HCT116 (cell line): ENCODE measurements at regions not wholly inside any gene's neighbourhood (a gene's known extent, or its start where the extent isn't known, plus 50 kb on each side); places are given as distances from the start of the nearest gene placed in this dataset.

Experiments
- ATAC-seq: fragments of 200-7000 bp; cut with Tn5 transposase; 2 replicates; pipeline ENCODE4 v1.9.1; 2020; ENCODE audit warnings: mild to moderate bottlenecking, moderate library complexity
- BruUV-seq: library from RNA; stranded (reverse); fragments of 400-500 nt; replicated peaks from 2 replicates; lab custom pipeline; 2021; lab: Mats Ljungman, UMichigan
- CTCF ChIA-PET: fragments of 300-600 bp; sonication (Branson Sonifier 250); formaldehyde crosslinking; loops from one replicate; lab custom pipeline; 2021; ENCODE audit warnings: antibody characterized with exemption; lab: Charles Lee
- POLR2A ChIA-PET: fragments of 300-600, 350-600 bp; sonication (Branson Sonifier 250); formaldehyde crosslinking; loops from one replicate; lab custom pipeline; 2021; ENCODE audit warnings: antibody characterized with exemption; lab: Charles Lee
- RAD21 ChIA-PET, 2 experiments: fragments of 300-600 bp; sonication (Branson Sonifier 250); formaldehyde crosslinking; loops; one replicate each; lab custom pipeline; 2023; ENCODE audit warnings: low total read pairs in 2 of 2; ENCODE audit not compliant: uncharacterized antibody in 2 of 2, unreplicated experiment in 2 of 2, low non-redundant PET in 1 of 2; lab: Charles Lee
- DNase-seq: peaks from one replicate; pipeline ENCODE4 v3.0.0-alpha.2; 2010; ENCODE audit warnings: low read depth, low spot score
- H2AFZ ChIP-seq: fragments of 200-600 bp; shearing (Covaris generic), sonication (generic); 2 replicates; pipeline ENCODE4 v1.6.1; 2017; ENCODE audit warnings: low read depth, mixed run types, mixed read lengths, antibody characterized with exemption, low read length; ENCODE audit not compliant: poor library complexity, severe bottlenecking
- H3K27ac ChIP-seq: 2 replicates; pipeline ENCODE4 v1.5.1; 2012; ENCODE audit warnings: low read depth, low read length
- H3K27me3 ChIP-seq: fragments of 200-600 bp; sonication (generic); 2 replicates; pipeline ENCODE4 v1.6.1; 2016; ENCODE audit warnings: mixed run types, low read length, mixed read lengths; ENCODE audit not compliant: insufficient read depth
- H3K36me3 ChIP-seq, 2 experiments: fragments of 200-500 bp in 1 of 2; fragments of 200-600 bp in 1 of 2; sonication (Bioruptor generic) in 1 of 2; sonication (generic) in 1 of 2; 2 replicates each; pipeline versions ENCODE4 v1.5.1 to v1.6.1; 2014 to 2016; ENCODE audit warnings: low read length in 2 of 2, inconsistent platforms in 1 of 2, mixed read lengths in 1 of 2, mixed run types in 1 of 2; ENCODE audit not compliant: insufficient read depth in 2 of 2, control insufficient read depth in 1 of 2
- H3K4me1 ChIP-seq, 2 experiments: fragments of 200-600 bp in 1 of 2; sonication (generic) in 1 of 2; 2 replicates each; pipeline versions ENCODE4 v1.5.1 to v1.6.1; 2012 to 2017; ENCODE audit warnings: low read length in 2 of 2, inconsistent platforms in 1 of 2, mild to moderate bottlenecking in 1 of 2, mixed read lengths in 1 of 2, mixed run types in 1 of 2, moderate library complexity in 1 of 2; ENCODE audit not compliant: insufficient read depth in 2 of 2, control insufficient read depth in 1 of 2
- H3K4me2 ChIP-seq: fragments of 200-600 bp; sonication (generic); 2 replicates; pipeline ENCODE4 v1.6.1; 2017; ENCODE audit warnings: mixed run types, low read length, mixed read lengths
- H3K4me3 ChIP-seq, 2 experiments: fragments of 200-600 bp in 1 of 2; sonication (generic) in 1 of 2; replicated peaks in 1 of 2; 2 replicates each; pipeline ENCODE4 v1.5.1; 2011 to 2016; ENCODE audit warnings: low read length in 2 of 2, control low read depth in 1 of 2, low read depth in 1 of 2, mild to moderate bottlenecking in 1 of 2, mixed read lengths in 1 of 2, mixed run types in 1 of 2
- H3K79me2 ChIP-seq: fragments of 200-600 bp; sonication (generic); 2 replicates; pipeline ENCODE4 v1.6.1; 2017; ENCODE audit warnings: mild to moderate bottlenecking, mixed run types, low read length, moderate library complexity, mixed read lengths; ENCODE audit not compliant: insufficient read depth
- H3K9ac ChIP-seq: fragments of 200-600 bp; sonication (generic); 2 replicates; pipeline ENCODE4 v1.6.1; 2016; ENCODE audit warnings: low read length, mixed read lengths
- H3K9me2 ChIP-seq: fragments of 200-600 bp; sonication (generic), shearing (Covaris generic); 2 replicates; pipeline ENCODE4 v1.6.1; 2017; ENCODE audit warnings: mixed run types, mild to moderate bottlenecking, moderate library complexity; ENCODE audit not compliant: insufficient read depth
- H3K9me3 ChIP-seq, 2 experiments: fragments of 200-500 bp in 1 of 2; fragments of 200-600 bp in 1 of 2; sonication (Bioruptor generic) in 1 of 2; sonication (generic) in 1 of 2; 2 replicates each; pipeline ENCODE4 v1.6.1; 2014 to 2017; ENCODE audit warnings: low read length in 2 of 2, mixed read lengths in 2 of 2, inconsistent platforms in 1 of 2, low read depth in 1 of 2, mild to moderate bottlenecking in 1 of 2, mixed run types in 1 of 2, moderate library complexity in 1 of 2; ENCODE audit not compliant: control insufficient read depth in 1 of 2, insufficient read depth in 1 of 2
- H4K20me1 ChIP-seq: fragments of 200-600 bp; sonication (generic), shearing (Covaris generic); 2 replicates; pipeline ENCODE4 v1.6.1; 2017; ENCODE audit warnings: mixed run types, mild to moderate bottlenecking, moderate library complexity; ENCODE audit not compliant: insufficient read depth
- CBX3 ChIP-seq: IDR thresholded peaks from 2 replicates; pipeline ENCODE4 v1.6.1; 2012; ENCODE audit warnings: low read depth
- CEBPB ChIP-seq: IDR thresholded peaks from 2 replicates; pipeline ENCODE4 v1.6.1; 2012; ENCODE audit warnings: low read depth
- ELF1 ChIP-seq: IDR thresholded peaks from 2 replicates; pipeline ENCODE4 v1.6.1; 2012; ENCODE audit warnings: low read depth, borderline replicate concordance
- EZH2 ChIP-seq: fragments of 200-600 bp; sonication (generic); IDR thresholded peaks from 2 replicates; pipeline ENCODE4 v1.6.1; 2017; ENCODE audit warnings: antibody characterized with exemption, mixed run types
- EZH2phosphoT487 ChIP-seq: fragments of 200-600 bp; IDR thresholded peaks from 2 replicates; pipeline ENCODE4 v1.6.1; 2018; ENCODE audit warnings: antibody characterized with exemption, borderline replicate concordance
- FOSL1 ChIP-seq: IDR thresholded peaks from 2 replicates; pipeline ENCODE4 v1.6.1; 2012; ENCODE audit warnings: low read depth
- JUND ChIP-seq: IDR thresholded peaks from 2 replicates; pipeline ENCODE4 v1.6.1; 2012
- POLR2A ChIP-seq: IDR thresholded peaks from 2 replicates; pipeline ENCODE4 v1.7.0; 2011; ENCODE audit warnings: borderline replicate concordance; ENCODE audit not compliant: insufficient read depth, insufficient read length; ENCODE audit errors: extremely low read depth
- POLR2AphosphoS5 ChIP-seq: IDR thresholded peaks from 2 replicates; pipeline ENCODE4 v1.6.1; 2011; ENCODE audit warnings: mild to moderate bottlenecking, low read depth, low read length, moderate library complexity
- RAD21 ChIP-seq: IDR thresholded peaks from 2 replicates; pipeline ENCODE4 v1.6.1; 2012; ENCODE audit warnings: low read depth, mild to moderate bottlenecking
- SIN3A ChIP-seq: IDR thresholded peaks from 2 replicates; pipeline ENCODE4 v1.6.1; 2012; ENCODE audit warnings: low read depth
- SP1 ChIP-seq: IDR thresholded peaks from 2 replicates; pipeline ENCODE4 v1.6.1; 2012; ENCODE audit warnings: low read depth
- SRF ChIP-seq: IDR thresholded peaks from 2 replicates; pipeline ENCODE4 v1.6.1; 2012; ENCODE audit warnings: low read depth
- TCF7L2 ChIP-seq: IDR thresholded peaks from 2 replicates; pipeline ENCODE4 v1.7.0; 2011; ENCODE audit warnings: borderline replicate concordance, inconsistent platforms; ENCODE audit not compliant: insufficient read depth, insufficient read length; ENCODE audit errors: extremely low read depth
- YY1 ChIP-seq: IDR thresholded peaks from 2 replicates; pipeline ENCODE4 v1.6.1; 2011; ENCODE audit warnings: low read length, low read depth, moderate library complexity, mild to moderate bottlenecking; ENCODE audit not compliant: insufficient replicate concordance; ENCODE audit errors: extremely low read depth
- ZNF274 ChIP-seq: fragments of 200-500 bp; sonication (Bioruptor generic); IDR thresholded peaks from 2 replicates; pipeline ENCODE4 v1.6.1; 2014; ENCODE audit warnings: mild to moderate bottlenecking, low read depth, low read length, inconsistent platforms
- intact Hi-C: fragments of 100-400 bp; cut with micrococcal nuclease; formaldehyde crosslinking; loops from 2 replicates; pipeline ENCODE4 v1.10.0; 2022
- TF ChIP-seq, protein P1 (sequence below): IDR thresholded peaks from 2 replicates; pipeline ENCODE4 v1.6.1; 2012
- TF ChIP-seq, protein P2 (sequence below): IDR thresholded peaks from 2 replicates; pipeline ENCODE4 v1.6.1; 2012; ENCODE audit warnings: low read depth
- TF ChIP-seq, protein P3 (sequence below), 3 experiments: fragments of 200-600 bp in 1 of 3; sonication (generic) in 1 of 3; IDR thresholded peaks in 2 of 3; conservative IDR thresholded peaks in 1 of 3; 2 replicates each; pipeline ENCODE4 v1.5.1; 2012 to 2017; ENCODE audit warnings: low read depth in 2 of 3, low read length in 2 of 3, antibody characterized with exemption in 1 of 3, borderline replicate concordance in 1 of 3, control low read depth in 1 of 3, mild to moderate bottlenecking in 1 of 3, mixed read lengths in 1 of 3, mixed run types in 1 of 3, moderate library complexity in 1 of 3; ENCODE audit not compliant: insufficient read depth in 1 of 3
- TF ChIP-seq, protein P4 (sequence below): IDR thresholded peaks from 2 replicates; pipeline ENCODE4 v1.6.1; 2011; ENCODE audit warnings: mild to moderate bottlenecking, low read length, moderate library complexity; ENCODE audit not compliant: insufficient replicate concordance; ENCODE audit errors: extremely low read depth

DNA sequence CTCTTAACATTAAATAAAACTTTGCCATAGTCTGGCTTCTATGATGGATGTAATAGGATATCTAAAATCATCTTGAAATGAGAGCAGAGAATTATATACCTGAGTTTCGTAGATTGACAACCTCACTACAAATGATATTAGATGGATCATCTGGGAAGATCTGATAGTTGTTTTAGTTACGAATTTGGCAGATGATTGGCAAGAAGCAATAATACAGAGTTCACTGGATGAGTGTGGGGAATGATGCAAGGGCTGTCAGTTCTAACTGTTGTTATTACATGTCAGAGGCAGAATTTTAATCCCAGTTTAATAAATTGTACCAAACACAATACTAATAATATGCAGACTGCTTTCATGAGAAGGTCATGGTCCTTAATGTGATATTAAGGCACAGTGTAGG is 585.2 kb downstream of the TRAM1L1 start:
- no peaks in the 10 kb centered on the region for H3K9me2 ChIP-seq
- H3K79me2 ChIP-seq, result no peaks in the 10 kb centered on the region
- no peaks in the 10 kb centered on the region for H3K4me1 ChIP-seq
- H3K9ac ChIP-seq, result no peak overlapping the region
- no peaks in the 10 kb centered on the region for H3K36me3 ChIP-seq
- no peak overlapping the region for H2AFZ ChIP-seq
- no TSS peak for BruUV-seq
- TF ChIP-seq YY1, result no peak
- no peak for TF ChIP-seq JUND
- TF ChIP-seq, protein P1, sequence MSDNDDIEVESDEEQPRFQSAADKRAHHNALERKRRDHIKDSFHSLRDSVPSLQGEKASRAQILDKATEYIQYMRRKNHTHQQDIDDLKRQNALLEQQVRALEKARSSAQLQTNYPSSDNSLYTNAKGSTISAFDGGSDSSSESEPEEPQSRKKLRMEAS, result no peak
- TF ChIP-seq ELF1, result no peak
- TF ChIP-seq, protein P2, sequence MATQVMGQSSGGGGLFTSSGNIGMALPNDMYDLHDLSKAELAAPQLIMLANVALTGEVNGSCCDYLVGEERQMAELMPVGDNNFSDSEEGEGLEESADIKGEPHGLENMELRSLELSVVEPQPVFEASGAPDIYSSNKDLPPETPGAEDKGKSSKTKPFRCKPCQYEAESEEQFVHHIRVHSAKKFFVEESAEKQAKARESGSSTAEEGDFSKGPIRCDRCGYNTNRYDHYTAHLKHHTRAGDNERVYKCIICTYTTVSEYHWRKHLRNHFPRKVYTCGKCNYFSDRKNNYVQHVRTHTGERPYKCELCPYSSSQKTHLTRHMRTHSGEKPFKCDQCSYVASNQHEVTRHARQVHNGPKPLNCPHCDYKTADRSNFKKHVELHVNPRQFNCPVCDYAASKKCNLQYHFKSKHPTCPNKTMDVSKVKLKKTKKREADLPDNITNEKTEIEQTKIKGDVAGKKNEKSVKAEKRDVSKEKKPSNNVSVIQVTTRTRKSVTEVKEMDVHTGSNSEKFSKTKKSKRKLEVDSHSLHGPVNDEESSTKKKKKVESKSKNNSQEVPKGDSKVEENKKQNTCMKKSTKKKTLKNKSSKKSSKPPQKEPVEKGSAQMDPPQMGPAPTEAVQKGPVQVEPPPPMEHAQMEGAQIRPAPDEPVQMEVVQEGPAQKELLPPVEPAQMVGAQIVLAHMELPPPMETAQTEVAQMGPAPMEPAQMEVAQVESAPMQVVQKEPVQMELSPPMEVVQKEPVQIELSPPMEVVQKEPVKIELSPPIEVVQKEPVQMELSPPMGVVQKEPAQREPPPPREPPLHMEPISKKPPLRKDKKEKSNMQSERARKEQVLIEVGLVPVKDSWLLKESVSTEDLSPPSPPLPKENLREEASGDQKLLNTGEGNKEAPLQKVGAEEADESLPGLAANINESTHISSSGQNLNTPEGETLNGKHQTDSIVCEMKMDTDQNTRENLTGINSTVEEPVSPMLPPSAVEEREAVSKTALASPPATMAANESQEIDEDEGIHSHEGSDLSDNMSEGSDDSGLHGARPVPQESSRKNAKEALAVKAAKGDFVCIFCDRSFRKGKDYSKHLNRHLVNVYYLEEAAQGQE, result no peak
- TF ChIP-seq TCF7L2, result no peak
- TF ChIP-seq EZH2, result no peak
- TF ChIP-seq EZH2phosphoT487, result no peak
- TF ChIP-seq, protein P3, sequence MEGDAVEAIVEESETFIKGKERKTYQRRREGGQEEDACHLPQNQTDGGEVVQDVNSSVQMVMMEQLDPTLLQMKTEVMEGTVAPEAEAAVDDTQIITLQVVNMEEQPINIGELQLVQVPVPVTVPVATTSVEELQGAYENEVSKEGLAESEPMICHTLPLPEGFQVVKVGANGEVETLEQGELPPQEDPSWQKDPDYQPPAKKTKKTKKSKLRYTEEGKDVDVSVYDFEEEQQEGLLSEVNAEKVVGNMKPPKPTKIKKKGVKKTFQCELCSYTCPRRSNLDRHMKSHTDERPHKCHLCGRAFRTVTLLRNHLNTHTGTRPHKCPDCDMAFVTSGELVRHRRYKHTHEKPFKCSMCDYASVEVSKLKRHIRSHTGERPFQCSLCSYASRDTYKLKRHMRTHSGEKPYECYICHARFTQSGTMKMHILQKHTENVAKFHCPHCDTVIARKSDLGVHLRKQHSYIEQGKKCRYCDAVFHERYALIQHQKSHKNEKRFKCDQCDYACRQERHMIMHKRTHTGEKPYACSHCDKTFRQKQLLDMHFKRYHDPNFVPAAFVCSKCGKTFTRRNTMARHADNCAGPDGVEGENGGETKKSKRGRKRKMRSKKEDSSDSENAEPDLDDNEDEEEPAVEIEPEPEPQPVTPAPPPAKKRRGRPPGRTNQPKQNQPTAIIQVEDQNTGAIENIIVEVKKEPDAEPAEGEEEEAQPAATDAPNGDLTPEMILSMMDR (IDR thresholded peaks at IDR 0.05 in 2 of 3, conservative IDR thresholded peaks at IDR 0.05 in 1 of 3; ENCODE audit: borderline replicate concordance in 1 of 3, insufficient read depth in 1 of 3, low read depth in 2 of 3, low read length in 2 of 3), result no peak
- no peak for TF ChIP-seq CBX3
- TF ChIP-seq SRF, result no peak
- TF ChIP-seq CEBPB, result no peak
- TF ChIP-seq ZNF274, result no peak
- TF ChIP-seq, protein P4, sequence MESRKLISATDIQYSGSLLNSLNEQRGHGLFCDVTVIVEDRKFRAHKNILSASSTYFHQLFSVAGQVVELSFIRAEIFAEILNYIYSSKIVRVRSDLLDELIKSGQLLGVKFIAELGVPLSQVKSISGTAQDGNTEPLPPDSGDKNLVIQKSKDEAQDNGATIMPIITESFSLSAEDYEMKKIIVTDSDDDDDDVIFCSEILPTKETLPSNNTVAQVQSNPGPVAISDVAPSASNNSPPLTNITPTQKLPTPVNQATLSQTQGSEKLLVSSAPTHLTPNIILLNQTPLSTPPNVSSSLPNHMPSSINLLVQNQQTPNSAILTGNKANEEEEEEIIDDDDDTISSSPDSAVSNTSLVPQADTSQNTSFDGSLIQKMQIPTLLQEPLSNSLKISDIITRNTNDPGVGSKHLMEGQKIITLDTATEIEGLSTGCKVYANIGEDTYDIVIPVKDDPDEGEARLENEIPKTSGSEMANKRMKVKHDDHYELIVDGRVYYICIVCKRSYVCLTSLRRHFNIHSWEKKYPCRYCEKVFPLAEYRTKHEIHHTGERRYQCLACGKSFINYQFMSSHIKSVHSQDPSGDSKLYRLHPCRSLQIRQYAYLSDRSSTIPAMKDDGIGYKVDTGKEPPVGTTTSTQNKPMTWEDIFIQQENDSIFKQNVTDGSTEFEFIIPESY, result no peak
- no peak for TF ChIP-seq POLR2A
- no peak for TF ChIP-seq POLR2AphosphoS5
- TF ChIP-seq RAD21, result no peak
- no peak for TF ChIP-seq SP1
- no peak for TF ChIP-seq FOSL1
- no peak for TF ChIP-seq SIN3A
- H3K27me3 ChIP-seq, result no peaks in the 10 kb centered on the region
- intact Hi-C loops, result no loop called here
- RAD21 ChIA-PET, result no interaction called here
- POLR2A ChIA-PET, result no interaction called here
- H3K4me2 ChIP-seq, result no peak overlapping the region
- H4K20me1 ChIP-seq, result no peaks in the 10 kb centered on the region
- CTCF ChIA-PET, result no interaction called here
- H3K4me3 ChIP-seq, result no peak overlapping the region
- no peak for DNase-seq
- no peak for ATAC-seq
- H3K9me3 ChIP-seq, result no peaks in the 10 kb centered on the region
- no peak overlapping the region for H3K27ac ChIP-seq
